ENCODE measurements at regions not wholly inside any gene's neighbourhood (a gene's known extent, or its start where the extent isn't known, plus 50 kb on each side); places are given as distances from the start of the nearest gene placed in this dataset.
A peak's percentile ranks its signal among the peaks of the same experiment; 100 is the strongest.

DNA sequence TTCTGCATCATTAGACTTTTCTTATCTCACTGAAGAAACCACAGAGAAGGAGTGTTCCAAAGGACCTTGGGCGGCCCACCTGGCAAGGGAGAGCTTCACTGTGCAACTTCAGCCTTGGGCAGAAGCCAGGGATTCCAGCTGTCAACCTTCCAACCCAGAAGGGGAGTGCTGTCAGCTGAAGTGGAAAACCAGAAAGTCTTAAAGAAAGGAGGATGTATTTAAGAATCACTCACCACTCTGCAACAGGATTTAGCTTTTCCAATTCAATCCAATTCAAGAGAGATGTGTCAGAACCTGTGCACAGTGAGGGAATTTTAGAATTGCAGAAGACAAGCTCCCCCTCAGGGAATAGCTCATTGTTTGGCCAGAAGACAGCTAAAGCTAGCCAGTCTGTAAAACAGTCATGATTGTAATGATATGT is 553.7 kb downstream of the CD83 start:
- Histone ChIP-seq H3K27ac (no peak overlapping the region), H3K4me3 (no peak overlapping the region), H3K27me3 (no peaks in the 10 kb centered on the region), H3K4me1 (peaks cover 11% of the 10 kb centered on the region), H3K36me3 (ENCODE audit: low read depth, missing control alignments) (no peaks in the 10 kb centered on the region), H3K9me3 (no peaks in the 10 kb centered on the region)
- 17 to 32% methylated on average over 1 of the region's 1 CpG for WGBS, 2 donors
- intact Hi-C loops (cut with DNase I; ENCODE audit: low total_unique reads) = no loop called here
- no peak for TF ChIP-seq POLR2A (IDR thresholded peaks at IDR 0.05)
- TF ChIP-seq, protein P1, sequence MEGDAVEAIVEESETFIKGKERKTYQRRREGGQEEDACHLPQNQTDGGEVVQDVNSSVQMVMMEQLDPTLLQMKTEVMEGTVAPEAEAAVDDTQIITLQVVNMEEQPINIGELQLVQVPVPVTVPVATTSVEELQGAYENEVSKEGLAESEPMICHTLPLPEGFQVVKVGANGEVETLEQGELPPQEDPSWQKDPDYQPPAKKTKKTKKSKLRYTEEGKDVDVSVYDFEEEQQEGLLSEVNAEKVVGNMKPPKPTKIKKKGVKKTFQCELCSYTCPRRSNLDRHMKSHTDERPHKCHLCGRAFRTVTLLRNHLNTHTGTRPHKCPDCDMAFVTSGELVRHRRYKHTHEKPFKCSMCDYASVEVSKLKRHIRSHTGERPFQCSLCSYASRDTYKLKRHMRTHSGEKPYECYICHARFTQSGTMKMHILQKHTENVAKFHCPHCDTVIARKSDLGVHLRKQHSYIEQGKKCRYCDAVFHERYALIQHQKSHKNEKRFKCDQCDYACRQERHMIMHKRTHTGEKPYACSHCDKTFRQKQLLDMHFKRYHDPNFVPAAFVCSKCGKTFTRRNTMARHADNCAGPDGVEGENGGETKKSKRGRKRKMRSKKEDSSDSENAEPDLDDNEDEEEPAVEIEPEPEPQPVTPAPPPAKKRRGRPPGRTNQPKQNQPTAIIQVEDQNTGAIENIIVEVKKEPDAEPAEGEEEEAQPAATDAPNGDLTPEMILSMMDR (IDR thresholded peaks at IDR 0.05) = no peak
- DNase-seq = peak; percentile 74

DNA sequence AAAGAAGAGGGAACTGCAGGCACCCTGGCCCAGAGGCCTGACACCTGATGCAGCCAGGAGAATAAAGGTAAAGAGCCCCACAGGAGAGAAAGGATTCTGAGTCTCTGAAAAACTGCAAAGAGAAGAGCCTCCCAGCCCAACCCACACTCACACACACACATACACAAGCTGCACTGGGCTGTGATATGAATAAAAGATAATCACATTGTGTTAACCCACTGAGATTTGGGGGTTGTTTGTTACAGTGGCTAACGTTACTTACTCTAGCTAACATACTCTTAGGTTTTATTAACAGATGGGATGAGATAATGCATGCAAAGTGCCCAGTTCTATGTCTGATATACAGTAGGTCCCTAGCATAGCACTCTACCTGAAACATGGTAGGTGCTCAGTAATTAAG is 554.4 kb downstream of the CD83 start:
- Histone ChIP-seq H3K9me3 (no peaks in the 10 kb centered on the region), H3K4me3 (no peak overlapping the region), H3K4me1 (peaks cover 11% of the 10 kb centered on the region), H3K27ac (no peak overlapping the region), H3K36me3 (ENCODE audit: low read depth, missing control alignments) (no peaks in the 10 kb centered on the region), H3K27me3 (no peaks in the 10 kb centered on the region)
- intact Hi-C loops (cut with DNase I; ENCODE audit: low total_unique reads) = no loop called here
- TF ChIP-seq POLR2A (IDR thresholded peaks at IDR 0.05) = no peak
- TF ChIP-seq, protein P1 (IDR thresholded peaks at IDR 0.05) = no peak
- WGBS, 2 donors = 68 to 82% methylated on average over 1 of the region's 1 CpG
- no peak for DNase-seq

GRCh38 chr6:14673201-14673600 is 555.6 kb downstream of the CD83 start:
- Histone ChIP-seq H3K27me3 (no peaks in the 10 kb centered on the region), H3K4me3 (no peak overlapping the region), H3K4me1 (peaks cover 11% of the 10 kb centered on the region), H3K27ac (no peak overlapping the region), H3K36me3 (ENCODE audit: low read depth, missing control alignments) (no peaks in the 10 kb centered on the region), H3K9me3 (no peaks in the 10 kb centered on the region)
- intact Hi-C loops (cut with DNase I; ENCODE audit: low total_unique reads) = no loop called here
- no peak for TF ChIP-seq POLR2A (IDR thresholded peaks at IDR 0.05)
- TF ChIP-seq, protein P1 (IDR thresholded peaks at IDR 0.05) = no peak
- WGBS, 2 donors = 71 to 80% methylated on average over 2 of the region's 2 CpGs
- no peak for DNase-seq

DNA sequence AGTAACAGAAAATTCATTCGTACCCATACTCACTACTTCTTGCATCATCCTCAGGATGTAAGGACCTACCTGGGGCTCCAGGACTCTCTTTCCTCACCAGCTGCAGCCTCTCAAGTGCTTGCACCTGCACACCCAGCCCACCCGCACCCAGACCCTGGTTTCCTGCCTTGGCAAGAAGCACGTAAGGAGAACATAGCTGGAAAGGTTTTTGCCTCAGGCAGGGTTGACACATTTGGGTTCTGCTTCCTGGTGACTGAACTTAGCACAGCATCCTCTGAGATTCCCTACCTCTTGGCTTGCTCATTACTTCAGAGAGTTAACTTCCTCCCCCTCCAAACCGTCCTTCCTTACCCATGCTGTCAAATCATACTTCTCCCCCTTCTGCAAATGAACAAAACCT is 556.9 kb downstream of the CD83 start:
- intact Hi-C loops (cut with DNase I; ENCODE audit: low total_unique reads) = no loop called here
- no peaks in the 10 kb centered on the region for H3K9me3 ChIP-seq
- no peak overlapping the region for H3K4me3 ChIP-seq
- TF ChIP-seq POLR2A (IDR thresholded peaks at IDR 0.05) = no peak
- TF ChIP-seq, protein P1 (IDR thresholded peaks at IDR 0.05) = no peak
- H3K4me1 ChIP-seq = peaks cover 11% of the 10 kb centered on the region
- no peak for DNase-seq
- H3K27ac ChIP-seq = no peak overlapping the region
- H3K27me3 ChIP-seq = no peaks in the 10 kb centered on the region
- 88 to 94% methylated on average over 4 of the region's 4 CpGs for WGBS, 2 donors
- no peaks in the 10 kb centered on the region for H3K36me3 ChIP-seq (ENCODE audit: low read depth, missing control alignments)

GRCh38 chr6:14674867-14675648 is 557.5 kb downstream of the CD83 start:
- DNase-seq = no peak
- no peak overlapping the region for H3K4me3 ChIP-seq
- H3K27ac ChIP-seq = no peak overlapping the region
- TF ChIP-seq POLR2A (IDR thresholded peaks at IDR 0.05) = no peak
- TF ChIP-seq, protein P1 (IDR thresholded peaks at IDR 0.05) = no peak
- H3K9me3 ChIP-seq = no peaks in the 10 kb centered on the region
- H3K4me1 ChIP-seq = peaks cover 11% of the 10 kb centered on the region
- no peaks in the 10 kb centered on the region for H3K36me3 ChIP-seq (ENCODE audit: low read depth, missing control alignments)
- H3K27me3 ChIP-seq = no peaks in the 10 kb centered on the region
- intact Hi-C loops (cut with DNase I; ENCODE audit: low total_unique reads) = no loop called here
- 96% methylated on average over 7 of the region's 7 CpGs for WGBS, 2 donors
